CD14-positive monocyte (primary cell): ENCODE measurements at regions not wholly inside any gene's neighbourhood (a gene's known extent, or its start where the extent isn't known, plus 50 kb on each side); places are given as distances from the start of the nearest gene placed in this dataset.

ENCODE experiments used
- DNase-seq, 3 donors: peaks; one replicate each; pipeline ENCODE4 v3.0.0-alpha.2; 2011 to 2022
- H2AFZ ChIP-seq: 2 replicates; pipeline ENCODE4 v1.6.0; 2012; ENCODE audit warnings: mild to moderate bottlenecking, low read depth, low read length, inconsistent platforms; ENCODE audit not compliant: insufficient read depth, poor library complexity, severe bottlenecking
- H3K27ac ChIP-seq, 2 donors: 1 replicate in 1 of 2; 2 replicates in 1 of 2; pipeline ENCODE4 v1.5.1; 2012 to 2013; ENCODE audit warnings: low read length in 2 of 2, control low read depth in 1 of 2, inconsistent platforms in 1 of 2, low read depth in 1 of 2, mild to moderate bottlenecking in 1 of 2
- H3K27me3 ChIP-seq, 2 donors: one replicate each; pipeline versions ENCODE4 v1.6.0 to v1.6.1; 2011 to 2013; ENCODE audit warnings: low read length in 2 of 2; ENCODE audit not compliant: control insufficient read depth in 2 of 2, insufficient read depth in 2 of 2
- H3K36me3 ChIP-seq, 2 donors: replicated peaks in 1 of 2; 1 replicate in 1 of 2; 2 replicates in 1 of 2; pipeline versions ENCODE4 v1.5.1 to v1.6.1; 2012 to 2013; ENCODE audit warnings: low read length in 2 of 2, control low read depth in 1 of 2, inconsistent platforms in 1 of 2, mild to moderate bottlenecking in 1 of 2; ENCODE audit not compliant: insufficient read depth in 2 of 2, control insufficient read depth in 1 of 2
- H3K4me1 ChIP-seq, 2 donors: 1 replicate in 1 of 2; 2 replicates in 1 of 2; pipeline versions ENCODE4 v1.5.1 to v1.6.1; 2012 to 2013; ENCODE audit warnings: low read length in 2 of 2, control low read depth in 1 of 2, inconsistent platforms in 1 of 2, mild to moderate bottlenecking in 1 of 2, moderate library complexity in 1 of 2; ENCODE audit not compliant: insufficient read depth in 2 of 2, control insufficient read depth in 1 of 2
- H3K4me2 ChIP-seq: replicated peaks from 2 replicates; pipeline ENCODE3; 2012; ENCODE audit warnings: low read length, moderate library complexity, mild to moderate bottlenecking; ENCODE audit not compliant: poor library complexity, severe bottlenecking; ENCODE audit errors: extremely low read depth
- H3K4me3 ChIP-seq, 3 experiments: fragments of 200-600 bp in 1 of 3; sonication (generic) in 1 of 3; replicated peaks in 1 of 3; 1 replicate in 2 of 3; 2 replicates in 1 of 3; pipeline ENCODE4 v1.5.1; 2011 to 2013; ENCODE audit warnings: low read length in 3 of 3, mild to moderate bottlenecking in 3 of 3, control low read depth in 2 of 3, low read depth in 2 of 3, inconsistent platforms in 1 of 3, moderate library complexity in 1 of 3
- H3K79me2 ChIP-seq: 2 replicates; pipeline ENCODE4 v1.6.0; 2012; ENCODE audit warnings: mild to moderate bottlenecking, control low read depth, inconsistent platforms, low read length, moderate library complexity; ENCODE audit not compliant: insufficient read depth
- H3K9ac ChIP-seq: 2 replicates; pipeline ENCODE4 v1.6.0; 2017; ENCODE audit warnings: low read length, mild to moderate bottlenecking; ENCODE audit not compliant: insufficient read depth, poor library complexity, severe bottlenecking
- H3K9me3 ChIP-seq, 2 donors: replicated peaks in 1 of 2; 1 replicate in 1 of 2; 2 replicates in 1 of 2; pipeline versions ENCODE4 v1.5.1 to v1.6.1; 2012 to 2013; ENCODE audit warnings: low read length in 2 of 2, control low read depth in 1 of 2; ENCODE audit not compliant: control insufficient read depth in 1 of 2, insufficient read depth in 1 of 2
- H4K20me1 ChIP-seq: 2 replicates; pipeline ENCODE4 v1.6.0; 2012; ENCODE audit warnings: mild to moderate bottlenecking, low read length, control low read depth, moderate library complexity; ENCODE audit not compliant: insufficient read depth
- H3K27ac Mint-ChIP-seq, 7 donors: one replicate each; pipeline ENCODE4 v1.8.0; 2020; ENCODE audit warnings: mild to moderate bottlenecking in 7 of 7, mixed read lengths in 7 of 7, moderate library complexity in 6 of 7, inconsistent platforms in 2 of 7
- H3K27me3 Mint-ChIP-seq, 3 donors: one replicate each; pipeline ENCODE4 v1.8.0; 2021 to 2022; ENCODE audit warnings: low read depth in 3 of 3, mild to moderate bottlenecking in 3 of 3, mixed read lengths in 3 of 3, moderate library complexity in 3 of 3, inconsistent platforms in 1 of 3
- H3K36me3 Mint-ChIP-seq, 2 donors: one replicate each; pipeline ENCODE4 v1.8.0; 2020; ENCODE audit warnings: mixed read lengths in 2 of 2, inconsistent platforms in 1 of 2, mild to moderate bottlenecking in 1 of 2
- H3K4me1 Mint-ChIP-seq: one replicate; pipeline ENCODE4 v1.8.0; 2020; ENCODE audit warnings: mild to moderate bottlenecking, mixed read lengths
- H3K4me3 Mint-ChIP-seq, 2 donors: one replicate each; pipeline ENCODE4 v1.8.0; 2020; ENCODE audit warnings: mild to moderate bottlenecking in 2 of 2, mixed read lengths in 2 of 2, moderate library complexity in 1 of 2
- H3K9me3 Mint-ChIP-seq, 7 donors: one replicate each; pipeline ENCODE4 v1.8.0; 2020 to 2022; ENCODE audit warnings: mixed read lengths in 7 of 7, mild to moderate bottlenecking in 6 of 7, moderate library complexity in 6 of 7, inconsistent platforms in 2 of 7
- CTCF ChIP-seq: fragments of 200-600 bp; IDR thresholded peaks from one replicate; pipeline ENCODE4 v1.8.0; 2022; ENCODE audit warnings: antibody characterized with exemption, mild to moderate bottlenecking
- WGBS: methylation state at CpG from one replicate; pipeline ENCODE4 v1.1.5; 2013; ENCODE audit warnings: missing lambda C conversion rate; ENCODE audit not compliant: insufficient coverage; 5-methylcytosine and 5-hydroxymethylcytosine counted together
- intact Hi-C, 2 donors: fragments of 100-400 bp; cut with micrococcal nuclease; formaldehyde crosslinking; loops; one replicate each; pipeline versions ENCODE4 v1.15.0 to v1.15.1; 2023

GRCh38 chr5:122547669-122548068 is 227.2 kb upstream of the SNX2 start:
- Histone ChIP-seq H2AFZ (no peak overlapping the region), H3K4me1 (no peaks in the 10 kb centered on the region), H3K9ac (no peak overlapping the region), H3K9me3 (no peaks in the 10 kb centered on the region), H3K27ac (no peak overlapping the region), H3K4me2 (no peak overlapping the region), H3K79me2 (no peaks in the 10 kb centered on the region), H3K4me3 (no peak overlapping the region), H3K27me3 (no peaks in the 10 kb centered on the region), H4K20me1 (no peaks in the 10 kb centered on the region), H3K36me3 (no peaks in the 10 kb centered on the region)
- no peaks in the 10 kb centered on the region for H3K36me3 Mint-ChIP-seq
- DNase-seq, result no peak
- no peak overlapping the region for H3K4me3 Mint-ChIP-seq
- no peak for TF ChIP-seq CTCF
- no peak overlapping the region for H3K27ac Mint-ChIP-seq
- H3K4me1 Mint-ChIP-seq, result no peaks in the 10 kb centered on the region
- H3K9me3 Mint-ChIP-seq, result peaks cover 0 to 3% (median 0%) of the 10 kb centered on the region in 7 donors
- WGBS, result 100% methylated on average over 1 of the region's 4 CpGs
- peaks cover 0 to 3% (median 1%) of the 10 kb centered on the region in 3 donors for H3K27me3 Mint-ChIP-seq
- intact Hi-C loops, result no loop called here

- Histone ChIP-seq H3K4me2 (no peak overlapping the region), H3K4me3 (no peak overlapping the region), H2AFZ (no peak overlapping the region), H3K4me1 (no peaks in the 10 kb centered on the region), H3K36me3 (no peaks in the 10 kb centered on the region), H3K79me2 (no peaks in the 10 kb centered on the region), H4K20me1 (no peaks in the 10 kb centered on the region), H3K9ac (no peak overlapping the region), H3K9me3 (no peaks in the 10 kb centered on the region), H3K27me3 (no peaks in the 10 kb centered on the region), H3K27ac (no peak overlapping the region)
- Mint-ChIP-seq H3K9me3 (peaks cover 0 to 8% (median 3%) of the 10 kb centered on the region in 7 donors), H3K36me3 (no peaks in the 10 kb centered on the region), H3K4me1 (peaks cover 4% of the 10 kb centered on the region), H3K4me3 (no peak overlapping the region), H3K27ac (no peak overlapping the region), H3K27me3 (no peaks in the 10 kb centered on the region)
- DNase-seq, result no peak
- intact Hi-C loops, result no loop called here
- no peak for TF ChIP-seq CTCF
These were observed 215.2 kb upstream of the SNX2 start for GRCh38 chr5:122559676-122560075.
